Type B pancreatic cell (in vitro differentiated cells): ENCODE measurements at regions not wholly inside any gene's neighbourhood (a gene's known extent, or its start where the extent isn't known, plus 50 kb on each side); places are given as distances from the start of the nearest gene placed in this dataset.

Experiments used
- DNase-seq: peaks from one replicate; pipeline ENCODE4 v3.0.0; 2021; ENCODE audit warnings: mixed read lengths; ENCODE audit not compliant: unreplicated experiment; ENCODE audit errors: extremely low spot score
- H3K27ac Mint-ChIP-seq: 2 replicates; pipeline ENCODE4 v1.8.0; 2021; ENCODE audit warnings: mild to moderate bottlenecking, mixed read lengths
- H3K27me3 Mint-ChIP-seq: 2 replicates; pipeline ENCODE4 v1.8.0; 2021; ENCODE audit warnings: mixed read lengths
- H3K36me3 Mint-ChIP-seq: 2 replicates; pipeline ENCODE4 v1.8.0; 2021; ENCODE audit warnings: mixed read lengths
- H3K4me1 Mint-ChIP-seq: one replicate; pipeline ENCODE4 v1.8.0; 2021; ENCODE audit warnings: mixed read lengths; ENCODE audit not compliant: unreplicated experiment
- H3K4me3 Mint-ChIP-seq: 2 replicates; pipeline ENCODE4 v1.8.0; 2021; ENCODE audit warnings: mild to moderate bottlenecking, mixed read lengths
- H3K9me3 Mint-ChIP-seq: 2 replicates; pipeline ENCODE4 v1.8.0; 2021; ENCODE audit warnings: mixed read lengths
- CTCF ChIP-seq: fragments of 200-600 bp; sonication (generic); conservative IDR thresholded peaks from 2 replicates; pipeline ENCODE4 v1.5.0; 2021; ENCODE audit warnings: antibody characterized with exemption, mild to moderate bottlenecking

- no peak for TF ChIP-seq CTCF
- Mint-ChIP-seq H3K27ac (no peak overlapping the region), H3K27me3 (peaks cover 5% of the 10 kb centered on the region), H3K4me1 (peaks cover 6% of the 10 kb centered on the region), H3K4me3 (no peak overlapping the region), H3K36me3 (no peaks in the 10 kb centered on the region), H3K9me3 (peaks cover 4% of the 10 kb centered on the region)
- DNase-seq, result no peak
Observed at GRCh38 chr5:166602271-166602670, 1689.2 kb upstream of the WWC1 start.

GRCh38 chr5:166617507-166617906 lies 1673.9 kb upstream of the WWC1 start:
- Mint-ChIP-seq H3K27me3 (peaks cover 9% of the 10 kb centered on the region), H3K27ac (no peak overlapping the region), H3K36me3 (peaks cover 6% of the 10 kb centered on the region), H3K9me3 (peaks cover 9% of the 10 kb centered on the region), H3K4me3 (no peak overlapping the region), H3K4me1 (no peaks in the 10 kb centered on the region)
- no peak for TF ChIP-seq CTCF
- DNase-seq, result no peak

- no peak for DNase-seq
- no peaks in the 10 kb centered on the region for H3K4me1 Mint-ChIP-seq
- no peak overlapping the region for H3K4me3 Mint-ChIP-seq
- H3K36me3 Mint-ChIP-seq, result peaks cover 6% of the 10 kb centered on the region
- peaks cover 9% of the 10 kb centered on the region for H3K9me3 Mint-ChIP-seq
- no peak for TF ChIP-seq CTCF
- no peak overlapping the region for H3K27ac Mint-ChIP-seq
- peaks cover 9% of the 10 kb centered on the region for H3K27me3 Mint-ChIP-seq
Observed at GRCh38 chr5:166618526-166618925, 1672.9 kb upstream of the WWC1 start.

- Mint-ChIP-seq H3K9me3 (no peaks in the 10 kb centered on the region), H3K4me3 (no peak overlapping the region), H3K4me1 (peaks cover 5% of the 10 kb centered on the region), H3K27ac (no peak overlapping the region), H3K27me3 (no peaks in the 10 kb centered on the region), H3K36me3 (no peaks in the 10 kb centered on the region)
- DNase-seq, result no peak
- no peak for TF ChIP-seq CTCF
Observed at GRCh38 chr5:166624573-166624972, 1666.9 kb upstream of the WWC1 start.

- Mint-ChIP-seq H3K9me3 (no peaks in the 10 kb centered on the region), H3K4me1 (peaks cover 5% of the 10 kb centered on the region), H3K36me3 (no peaks in the 10 kb centered on the region), H3K27me3 (no peaks in the 10 kb centered on the region), H3K4me3 (no peak overlapping the region), H3K27ac (no peak overlapping the region)
- no peak for TF ChIP-seq CTCF
- no peak for DNase-seq
Observed at GRCh38 chr5:166625210-166625865, 1666.1 kb upstream of the WWC1 start.

- Mint-ChIP-seq H3K27me3 (no peaks in the 10 kb centered on the region), H3K27ac (no peak overlapping the region), H3K9me3 (no peaks in the 10 kb centered on the region), H3K4me3 (no peak overlapping the region), H3K4me1 (peaks cover 4% of the 10 kb centered on the region), H3K36me3 (no peaks in the 10 kb centered on the region)
- DNase-seq, result no peak
- no peak for TF ChIP-seq CTCF
Observed at GRCh38 chr5:166637295-166637694, 1654.2 kb upstream of the WWC1 start.
